ENCODE measurements at regions not wholly inside any gene's neighbourhood (a gene's known extent, or its start where the extent isn't known, plus 50 kb on each side); places are given as distances from the start of the nearest gene placed in this dataset.

- TF ChIP-seq TAF1 (IDR thresholded peaks at IDR 0.05; ENCODE audit: borderline replicate concordance, low read depth, low read length) (no peak), CTCF (IDR thresholded peaks at IDR 0.05 in 2 of 3, conservative IDR thresholded peaks at IDR 0.05 in 1 of 3; ENCODE audit: control insufficient read depth in 2 of 3, extremely low read depth in 1 of 3, insufficient read depth in 1 of 3, low read depth in 3 of 3, low read length in 3 of 3) (0 out of 6 replicates have a peak, but pooled peaks of 2 of the 3 experiments have one; percentile 3 to 5), POLR2AphosphoS5 (IDR thresholded peaks at IDR 0.05; ENCODE audit: low read length) (no peak), EZH2 (IDR thresholded peaks at IDR 0.05; ENCODE audit: borderline replicate concordance, control insufficient read depth, low read depth, low read length) (0 out of 2 replicates have a peak, but pooled peaks have one; percentile 45), ZNF274 (IDR thresholded peaks at IDR 0.05; ENCODE audit: insufficient read depth, insufficient read length) (no peak), FOS (IDR thresholded peaks at IDR 0.05; ENCODE audit: borderline replicate concordance, extremely low read depth, insufficient read length) (no peak), MEF2B (IDR thresholded peaks at IDR 0.05; ENCODE audit: partially characterized antibody, poor library complexity, severe bottlenecking) (peak; percentile 30), FOXM1 (IDR thresholded peaks at IDR 0.05; ENCODE audit: low read depth, low read length) (peak; percentile 89), PBX3 (IDR thresholded peaks at IDR 0.05; ENCODE audit: insufficient replicate concordance, low read depth, low read length) (no peak), JUNB (IDR thresholded peaks at IDR 0.05) (peak; percentile 76), NFXL1 (IDR thresholded peaks at IDR 0.05; ENCODE audit: borderline replicate concordance) (no peak)
These were observed 67.2 kb upstream of the TP63 start for GRCh38 chr3:189563853-189564563.

All from GM12878 (cell line).